HPDE6-E6E7 (cell line): ENCODE measurements at regions not wholly inside any gene's neighbourhood (a gene's known extent, or its start where the extent isn't known, plus 50 kb on each side); places are given as distances from the start of the nearest gene placed in this dataset.
A peak's percentile ranks its signal among the peaks of the same experiment; 100 is the strongest.

Source experiments
- DNase-seq: peaks from one replicate; pipeline ENCODE4 v3.0.0; 2011; ENCODE audit warnings: missing footprints; ENCODE audit errors: extremely low spot score

GRCh38 chr6:120248451-120248850 lies 898.9 kb upstream of the MAN1A1 start:
- no peak for DNase-seq

GRCh38 chr6:120237221-120237620 lies 887.7 kb upstream of the MAN1A1 start:
- no peak for DNase-seq

- peak; percentile 15 for DNase-seq
Measured at GRCh38 chr6:120230008-120230407, 880.4 kb upstream of the MAN1A1 start.

DNA sequence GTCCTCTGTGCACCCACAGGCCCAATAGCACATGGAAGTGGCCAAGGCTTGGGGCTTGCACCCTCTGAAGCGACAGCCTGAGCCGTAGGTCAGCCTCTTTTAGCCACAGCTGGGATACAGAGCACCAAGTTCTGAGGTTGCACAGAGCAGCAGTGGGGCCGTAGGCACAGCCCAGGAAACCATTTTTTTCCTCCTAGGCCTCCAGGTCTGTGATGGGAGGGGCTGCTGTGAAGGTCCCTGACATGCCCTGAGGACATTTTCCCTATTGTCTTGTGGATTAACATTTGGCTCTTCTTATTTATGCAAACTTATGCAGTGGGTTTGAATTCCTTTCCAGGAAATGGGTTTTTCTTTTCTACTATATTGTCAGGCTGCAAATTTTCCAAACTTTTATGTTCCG lies 878.7 kb upstream of the MAN1A1 start:
- no peak for DNase-seq

GRCh38 chr6:120219339-120219738 lies 869.8 kb upstream of the MAN1A1 start:
- DNase-seq, result no peak

GRCh38 chr6:120214088-120214499 lies 864.5 kb upstream of the MAN1A1 start:
- DNase-seq, result no peak

DNA sequence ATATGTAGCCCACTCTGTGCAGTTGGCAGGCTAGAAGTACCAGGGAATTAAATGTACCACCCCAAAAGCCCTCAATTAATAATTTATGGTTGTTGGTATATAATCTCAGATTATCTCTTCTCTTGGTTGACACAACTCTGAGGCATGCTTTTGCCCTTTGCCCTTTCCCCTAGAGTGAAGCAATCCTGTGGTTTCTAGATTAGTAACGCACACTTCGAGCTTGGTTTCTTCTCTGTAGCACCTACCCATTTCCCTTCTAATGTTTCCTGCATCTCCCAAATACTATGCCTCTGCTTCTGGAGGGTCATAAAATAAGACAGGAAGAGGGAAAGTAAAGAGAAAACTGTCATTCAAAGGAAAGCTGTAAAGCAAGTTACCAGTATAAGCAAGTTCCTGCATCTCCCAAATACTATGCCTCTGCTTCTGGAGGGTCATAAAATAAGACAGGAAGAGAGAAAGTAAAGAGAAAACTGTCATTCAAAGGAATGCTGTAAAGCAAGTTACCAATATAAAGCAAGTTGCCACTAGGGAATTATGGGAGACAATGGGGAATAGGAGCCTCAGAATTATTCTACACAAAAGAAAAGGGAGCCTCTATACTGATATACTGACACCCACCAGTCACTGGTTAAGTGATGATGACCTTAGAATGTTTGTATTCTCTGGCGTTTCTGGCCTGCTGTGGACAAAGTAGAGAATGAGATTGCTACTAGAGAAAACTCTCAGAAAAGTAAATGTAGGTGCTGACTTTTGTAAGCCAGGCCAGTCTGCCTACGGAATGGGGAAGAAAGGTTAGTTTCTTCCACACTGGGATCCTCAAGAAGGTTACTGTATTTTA lies 862.6 kb upstream of the MAN1A1 start:
- no peak for DNase-seq

- DNase-seq, result no peak
Measured at GRCh38 chr6:120202878-120203277, 853.3 kb upstream of the MAN1A1 start.

DNA sequence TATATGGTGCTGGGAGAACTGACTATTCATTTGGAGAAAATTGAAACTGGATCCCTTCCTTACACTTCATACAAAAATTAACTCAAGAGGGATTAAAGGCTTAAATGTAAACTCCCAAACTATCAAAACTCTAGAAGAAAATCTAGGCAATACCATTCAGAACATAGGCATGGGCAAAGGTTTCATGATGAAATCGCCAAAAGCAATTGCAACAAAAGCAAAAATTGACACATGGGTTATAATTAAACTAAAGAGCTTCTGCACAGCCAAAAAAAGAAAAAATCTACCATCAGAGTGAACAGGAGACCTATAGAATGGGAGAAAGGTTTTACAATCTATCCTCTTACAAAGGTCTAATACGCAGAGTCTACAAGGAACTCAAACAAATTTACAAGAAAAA lies 851.3 kb upstream of the MAN1A1 start:
- DNase-seq, result no peak

DNA sequence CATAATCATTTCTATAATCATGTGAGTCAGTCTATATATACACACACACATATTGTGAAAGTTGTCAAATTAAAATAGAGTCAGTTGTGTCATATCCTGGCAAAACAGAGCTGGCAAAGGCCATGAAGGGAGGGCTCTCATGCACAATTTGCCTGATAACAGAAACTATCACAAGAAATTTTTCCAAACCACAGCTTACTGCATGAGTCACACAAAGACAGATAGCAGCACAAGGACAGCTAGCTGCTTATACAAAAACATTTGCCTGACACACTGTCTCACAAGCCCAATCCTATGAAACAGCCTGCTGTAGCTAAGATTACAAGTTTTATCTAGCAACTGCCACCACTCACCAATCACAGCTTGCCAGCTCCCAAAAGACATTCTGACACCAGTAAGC lies 848.5 kb upstream of the MAN1A1 start:
- no peak for DNase-seq

- no peak for DNase-seq
Measured at GRCh38 chr6:120186080-120186479, 836.5 kb upstream of the MAN1A1 start.

DNA sequence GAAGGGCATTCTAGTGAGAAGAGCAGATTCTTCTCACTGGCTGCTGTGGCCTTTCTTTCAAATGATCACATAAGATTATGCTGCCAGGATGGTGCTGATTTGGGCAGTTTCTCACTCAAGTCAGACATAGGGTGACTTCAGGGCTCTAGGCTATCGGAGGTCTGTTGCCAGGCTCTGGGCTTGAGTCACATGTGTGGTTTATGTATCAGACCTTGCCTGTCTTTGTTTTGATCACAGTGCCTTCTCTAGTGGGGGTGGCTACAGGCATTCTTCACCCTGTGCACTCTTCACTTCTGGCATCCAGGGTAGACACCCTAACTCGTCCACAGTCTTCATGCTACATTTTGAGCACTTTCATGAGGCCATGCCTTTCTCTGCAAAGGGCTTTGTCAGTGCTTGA lies 823.7 kb upstream of the MAN1A1 start:
- DNase-seq, result peak; percentile 10

DNA sequence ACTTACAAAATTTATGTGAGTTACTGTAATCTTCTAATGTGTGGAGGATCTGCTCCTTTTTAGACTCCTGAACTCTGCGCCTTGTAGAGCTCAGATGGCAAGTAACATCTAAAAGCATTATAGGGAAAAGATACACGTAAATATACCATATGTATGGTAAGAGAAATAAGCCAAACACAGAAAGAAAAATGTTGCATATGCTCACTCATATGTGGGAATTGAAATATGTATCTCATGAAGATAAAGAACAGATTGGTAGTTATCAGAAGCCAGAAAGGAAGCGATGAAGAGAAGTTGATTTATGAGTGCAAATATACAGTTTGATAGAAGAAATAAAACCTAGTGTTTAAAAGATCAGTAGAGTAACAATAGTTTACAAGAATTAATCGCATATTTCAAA lies 815.0 kb upstream of the MAN1A1 start:
- no peak for DNase-seq

DNA sequence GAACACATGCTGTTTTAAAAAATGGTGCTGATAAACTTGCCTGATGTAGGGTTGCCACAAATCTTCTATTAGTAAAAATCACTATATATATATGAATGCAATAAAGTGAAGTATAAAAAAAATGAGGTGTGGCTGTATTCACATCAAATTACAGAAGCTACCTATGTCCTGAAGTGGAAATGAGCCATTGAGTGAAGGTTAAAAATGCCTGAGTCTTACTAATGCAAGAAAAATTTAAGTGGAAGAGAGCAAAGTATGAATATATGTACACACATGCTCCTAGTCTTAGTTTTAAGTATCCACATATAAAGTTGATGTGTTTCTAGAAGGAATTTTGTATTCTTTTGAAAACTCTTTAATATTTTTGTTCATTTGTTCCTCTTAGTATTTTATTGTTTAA lies 808.3 kb upstream of the MAN1A1 start:
- DNase-seq, result no peak

DNA sequence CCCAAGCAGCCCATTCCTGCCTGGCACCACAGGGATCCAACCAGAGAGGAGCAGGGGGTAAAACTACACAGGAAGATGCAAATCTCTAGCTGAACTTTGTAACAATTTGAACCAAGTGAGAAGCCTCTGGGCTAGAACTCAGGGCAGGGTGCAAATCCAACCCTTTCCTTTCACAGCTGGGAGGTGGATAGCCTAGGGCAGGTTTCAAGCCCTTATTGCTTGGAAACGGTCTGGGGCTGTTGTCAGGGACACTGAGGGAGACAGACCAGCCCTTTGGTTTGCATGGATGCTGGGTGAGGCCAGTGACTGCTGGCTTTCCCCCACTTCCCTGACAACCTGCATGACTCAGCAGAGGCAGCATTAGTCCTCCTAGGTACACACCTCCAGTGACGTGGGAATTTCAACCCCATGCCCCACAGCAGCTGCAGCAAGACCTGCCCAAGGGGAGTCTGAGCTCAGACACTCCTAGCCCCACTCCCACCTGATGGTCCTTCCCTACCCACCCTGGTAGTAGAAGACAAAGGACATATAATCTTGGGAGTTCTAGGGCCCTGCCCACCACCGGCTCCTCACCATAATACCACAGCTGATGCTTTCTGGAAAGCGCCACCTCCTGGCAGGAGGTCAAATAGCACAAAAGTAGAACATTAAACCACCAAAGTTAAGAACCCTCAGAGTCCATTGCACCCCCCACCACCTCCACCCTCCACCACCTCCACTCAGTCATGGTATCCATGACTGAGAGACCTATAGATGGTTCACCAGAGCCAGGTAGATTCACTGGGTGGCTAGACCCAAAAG lies 797.7 kb upstream of the MAN1A1 start:
- DNase-seq, result no peak

- no peak for DNase-seq
Measured at GRCh38 chr6:120141601-120142000, 792.0 kb upstream of the MAN1A1 start.

- DNase-seq, result no peak
Measured at GRCh38 chr6:120137492-120137891, 787.9 kb upstream of the MAN1A1 start.

DNA sequence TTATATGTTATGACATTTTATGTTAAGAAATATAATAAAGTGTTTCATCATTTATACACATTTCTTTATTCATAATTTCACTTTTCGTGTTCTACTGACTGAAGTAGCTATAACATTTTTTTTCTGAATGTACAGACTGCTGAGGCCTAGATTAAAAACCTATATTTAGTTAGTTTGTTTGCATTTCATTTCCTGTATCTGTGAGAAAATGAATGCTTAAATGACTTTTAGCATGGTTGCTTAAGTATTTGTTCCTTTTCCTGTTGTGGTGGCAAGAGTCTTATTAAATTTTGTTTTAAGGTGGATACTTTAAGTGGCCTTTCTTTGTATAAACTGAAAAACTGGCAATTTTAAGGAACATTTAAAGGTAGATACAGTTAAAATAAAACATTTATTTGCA lies 779.7 kb upstream of the MAN1A1 start:
- DNase-seq, result no peak

DNA sequence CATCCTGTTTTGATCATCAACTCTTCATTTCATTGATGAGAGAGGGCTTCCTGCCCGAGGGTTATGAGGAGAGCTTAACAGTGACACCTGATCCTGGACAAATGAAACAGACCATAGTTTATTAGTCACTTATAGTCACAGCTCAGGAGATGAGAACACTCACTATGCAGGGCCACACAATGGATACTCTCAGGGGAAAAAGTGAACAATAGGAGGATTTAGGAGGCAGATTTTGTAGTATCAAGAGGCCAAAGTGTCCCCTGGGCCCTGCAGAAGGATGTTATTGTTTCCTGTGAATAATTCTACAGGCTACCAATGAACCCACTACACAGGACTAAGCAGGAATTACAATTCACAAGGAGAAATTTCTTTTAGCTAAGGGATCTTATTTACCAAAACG lies 772.8 kb upstream of the MAN1A1 start:
- DNase-seq, result no peak

DNA sequence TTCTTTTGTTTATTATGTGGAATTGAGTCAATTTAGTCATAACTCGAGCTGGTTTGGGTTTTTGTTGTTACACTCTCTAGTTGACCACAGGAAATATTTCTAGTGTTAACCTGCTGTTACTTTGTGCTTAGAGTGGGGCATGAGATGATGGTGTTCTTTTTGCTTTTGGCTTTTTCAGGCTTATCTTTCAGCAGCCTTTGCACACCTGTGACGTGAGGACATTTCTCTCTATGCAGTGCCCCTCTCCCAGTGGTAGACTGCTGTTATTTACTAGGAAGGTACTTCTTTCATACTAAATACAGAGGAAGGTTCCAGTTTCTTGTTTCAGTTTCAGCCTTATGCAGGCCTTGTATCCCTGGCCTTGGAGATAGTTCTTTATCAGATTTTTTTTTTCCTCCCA lies 766.8 kb upstream of the MAN1A1 start:
- DNase-seq, result no peak

DNA sequence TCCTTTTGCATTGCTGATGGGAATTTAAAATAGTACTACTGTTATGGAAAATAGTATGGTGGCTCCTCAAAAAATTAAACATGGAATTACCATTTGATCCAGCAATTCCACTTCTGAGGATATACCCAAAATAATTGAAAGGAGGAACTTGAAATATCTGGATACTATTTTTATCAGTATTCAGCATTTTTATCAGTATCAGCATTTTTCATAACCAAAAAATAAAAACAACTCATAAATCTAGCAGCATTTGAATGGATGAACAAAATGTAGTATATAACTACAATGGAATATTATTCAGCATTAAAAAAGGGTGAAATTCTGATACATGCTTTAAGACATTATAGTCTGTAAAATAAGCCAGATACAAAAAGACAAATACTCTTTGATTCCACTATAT lies 763.4 kb upstream of the MAN1A1 start:
- DNase-seq, result no peak

DNA sequence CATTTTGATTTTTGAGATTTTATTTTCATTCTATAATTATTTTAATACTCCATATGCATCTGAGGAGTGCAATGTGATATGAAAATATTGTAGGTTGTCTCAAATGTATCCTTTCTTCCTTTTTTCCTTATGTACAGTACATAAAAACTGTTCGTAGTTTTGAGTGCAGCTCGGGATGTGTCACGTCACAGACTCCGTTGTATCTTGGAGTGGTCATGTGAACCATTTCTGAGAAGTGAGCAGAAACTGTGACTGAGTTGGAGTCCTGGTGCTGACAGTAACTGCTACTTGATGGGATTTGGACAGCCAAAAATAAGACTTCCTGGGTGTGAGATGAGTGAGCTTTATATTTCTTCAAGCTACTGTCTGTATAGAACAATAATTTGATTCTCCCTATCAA lies 761.4 kb upstream of the MAN1A1 start:
- DNase-seq, result no peak
